ENCODE measurements at regions not wholly inside any gene's neighbourhood (a gene's known extent, or its start where the extent isn't known, plus 50 kb on each side); places are given as distances from the start of the nearest gene placed in this dataset.

DNA sequence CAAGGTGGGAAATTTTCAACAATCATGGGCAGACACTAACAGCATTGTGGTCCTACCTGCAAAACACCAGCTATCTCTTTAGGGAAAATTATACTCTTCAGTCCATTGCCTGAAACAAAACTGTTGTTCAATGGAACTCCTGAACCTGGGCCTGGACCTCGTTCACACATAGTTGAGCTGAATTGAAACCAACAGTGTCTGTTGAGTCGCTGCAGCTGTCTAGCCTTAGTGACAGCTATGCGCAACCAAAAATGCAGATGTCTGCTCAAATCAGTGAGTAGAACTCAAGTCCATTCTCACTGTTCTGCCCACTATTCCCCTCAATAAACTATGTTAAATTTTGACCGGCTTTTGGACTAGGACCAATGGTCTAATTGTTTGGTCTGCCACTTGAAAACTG is 286.2 kb downstream of the TFAP2A start:
- H3K4me3 ChIP-seq (ENCODE audit: control insufficient read depth, low read depth, low read length): no peak overlapping the region
- DNase-seq (ENCODE audit: low read depth): no peak
- TF ChIP-seq, protein P1, sequence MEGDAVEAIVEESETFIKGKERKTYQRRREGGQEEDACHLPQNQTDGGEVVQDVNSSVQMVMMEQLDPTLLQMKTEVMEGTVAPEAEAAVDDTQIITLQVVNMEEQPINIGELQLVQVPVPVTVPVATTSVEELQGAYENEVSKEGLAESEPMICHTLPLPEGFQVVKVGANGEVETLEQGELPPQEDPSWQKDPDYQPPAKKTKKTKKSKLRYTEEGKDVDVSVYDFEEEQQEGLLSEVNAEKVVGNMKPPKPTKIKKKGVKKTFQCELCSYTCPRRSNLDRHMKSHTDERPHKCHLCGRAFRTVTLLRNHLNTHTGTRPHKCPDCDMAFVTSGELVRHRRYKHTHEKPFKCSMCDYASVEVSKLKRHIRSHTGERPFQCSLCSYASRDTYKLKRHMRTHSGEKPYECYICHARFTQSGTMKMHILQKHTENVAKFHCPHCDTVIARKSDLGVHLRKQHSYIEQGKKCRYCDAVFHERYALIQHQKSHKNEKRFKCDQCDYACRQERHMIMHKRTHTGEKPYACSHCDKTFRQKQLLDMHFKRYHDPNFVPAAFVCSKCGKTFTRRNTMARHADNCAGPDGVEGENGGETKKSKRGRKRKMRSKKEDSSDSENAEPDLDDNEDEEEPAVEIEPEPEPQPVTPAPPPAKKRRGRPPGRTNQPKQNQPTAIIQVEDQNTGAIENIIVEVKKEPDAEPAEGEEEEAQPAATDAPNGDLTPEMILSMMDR (conservative IDR thresholded peaks at IDR 0.05; ENCODE audit: control insufficient read depth, insufficient read depth, low read depth, low read length): no peak

DNA sequence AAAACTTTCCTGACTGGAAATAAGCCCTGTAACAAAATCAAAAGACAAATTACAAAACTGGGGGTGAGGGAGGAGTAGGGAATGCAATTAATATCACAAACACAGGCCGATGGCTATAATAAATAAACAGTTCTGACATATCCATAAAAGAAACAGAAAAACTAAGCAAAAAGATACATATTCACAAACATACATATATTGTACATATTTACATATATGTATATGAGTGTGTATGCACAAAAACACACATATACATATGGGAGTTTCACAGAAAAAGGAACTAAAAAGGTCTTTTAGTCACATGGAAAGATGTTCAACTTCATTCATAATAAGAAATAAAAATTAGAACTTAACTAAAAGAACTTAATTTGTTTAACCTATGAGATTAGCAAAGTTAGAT is 292.7 kb downstream of the TFAP2A start:
- TF ChIP-seq, protein P1 (conservative IDR thresholded peaks at IDR 0.05; ENCODE audit: control insufficient read depth, insufficient read depth, low read depth, low read length): no peak
- DNase-seq (ENCODE audit: low read depth): no peak
- H3K4me3 ChIP-seq (ENCODE audit: control insufficient read depth, low read depth, low read length): no peak overlapping the region

DNA sequence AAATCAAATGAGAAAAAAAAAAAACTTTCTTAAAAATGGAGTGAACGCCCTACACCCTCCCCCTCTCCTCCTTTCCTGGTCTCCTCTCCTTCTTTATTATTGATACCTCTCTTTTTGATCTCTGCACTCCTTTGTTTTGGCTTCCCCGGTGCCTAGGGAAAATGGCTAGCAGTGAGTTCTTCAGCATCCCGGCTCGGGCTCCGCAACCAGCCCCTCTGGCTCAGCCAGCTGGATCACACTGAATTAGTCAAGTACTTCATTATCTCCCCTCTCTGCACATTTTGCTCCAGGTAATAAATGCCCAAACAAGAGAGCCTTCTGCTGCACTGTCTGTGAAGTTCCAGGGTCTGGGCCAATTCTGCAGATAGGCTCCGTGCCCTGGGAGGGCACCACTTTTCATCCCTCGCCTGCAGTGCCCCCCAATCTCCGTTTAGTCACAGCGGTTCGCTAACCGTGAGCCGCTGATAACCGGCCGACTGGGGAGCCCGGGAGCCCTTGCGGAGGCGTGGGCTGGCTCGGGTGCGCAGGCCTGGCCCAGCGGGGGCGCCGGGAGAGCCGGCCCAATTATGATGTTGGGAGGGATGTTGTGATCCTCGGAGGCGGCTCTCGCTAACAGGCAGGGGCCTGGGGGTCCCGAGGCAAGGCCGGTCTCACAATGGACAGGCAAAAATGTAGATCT is 301.9 kb downstream of the TFAP2A start:
- no peak for DNase-seq (ENCODE audit: low read depth)
- TF ChIP-seq, protein P1 (conservative IDR thresholded peaks at IDR 0.05; ENCODE audit: control insufficient read depth, insufficient read depth, low read depth, low read length): no peak
- no peak overlapping the region for H3K4me3 ChIP-seq (ENCODE audit: control insufficient read depth, low read depth, low read length)

DNA sequence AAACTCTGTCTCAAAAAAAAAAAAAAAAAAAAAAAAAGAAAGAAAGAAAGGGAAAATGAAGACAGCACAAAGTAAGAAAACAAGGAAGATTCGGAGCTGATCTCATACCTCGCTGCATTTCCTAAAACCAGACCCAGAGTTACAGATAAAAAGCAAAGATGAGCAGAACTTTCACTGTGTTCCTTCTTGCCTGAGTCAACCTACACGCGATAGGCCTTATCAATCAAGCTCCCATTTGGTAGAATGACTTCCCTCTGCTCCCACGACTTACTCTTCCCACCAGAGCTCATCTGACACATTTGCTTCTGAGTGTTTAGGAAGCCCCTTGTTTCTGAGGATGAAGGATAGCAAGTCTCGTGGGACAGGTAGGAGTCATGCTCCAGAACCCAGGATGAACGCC is 302.9 kb downstream of the TFAP2A start:
- H3K4me3 ChIP-seq (ENCODE audit: control insufficient read depth, low read depth, low read length): no peak overlapping the region
- TF ChIP-seq, protein P1 (conservative IDR thresholded peaks at IDR 0.05; ENCODE audit: control insufficient read depth, insufficient read depth, low read depth, low read length): no peak
- DNase-seq (ENCODE audit: low read depth): no peak

DNA sequence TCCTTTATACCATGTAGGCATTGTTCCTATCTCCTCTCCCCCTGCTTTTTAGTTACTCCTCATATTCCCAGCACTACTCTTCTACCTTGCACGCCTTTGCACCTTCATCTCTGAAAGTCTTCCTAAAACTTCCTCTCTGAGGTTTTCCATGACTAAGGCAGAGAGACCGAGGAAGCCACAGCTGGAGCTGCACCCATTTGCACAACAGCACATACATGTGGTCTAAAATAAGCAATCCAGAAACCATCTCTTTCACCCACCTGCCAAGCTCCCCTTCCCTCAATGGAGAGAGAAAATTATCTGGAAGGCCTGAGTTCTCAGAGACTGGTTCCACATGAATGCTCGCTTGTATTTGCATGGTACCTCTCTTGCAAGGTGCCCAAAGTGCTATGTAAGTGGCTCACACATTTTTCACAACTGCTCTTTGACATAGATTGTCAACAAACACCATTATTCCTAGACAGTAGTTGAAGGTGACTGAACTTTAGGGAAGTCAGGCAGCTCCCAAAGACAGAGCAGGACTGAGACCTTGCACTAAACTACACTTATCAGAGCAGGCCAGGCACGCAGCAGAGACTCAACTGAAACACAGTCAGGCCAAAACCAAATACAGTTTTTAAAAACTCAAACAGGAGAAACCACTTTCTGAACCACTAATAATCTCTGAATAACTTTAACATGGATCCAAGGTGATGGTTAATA is 313.2 kb downstream of the TFAP2A start:
- TF ChIP-seq, protein P1 (conservative IDR thresholded peaks at IDR 0.05; ENCODE audit: control insufficient read depth, insufficient read depth, low read depth, low read length): no peak
- H3K4me3 ChIP-seq (ENCODE audit: control insufficient read depth, low read depth, low read length): no peak overlapping the region
- DNase-seq (ENCODE audit: low read depth): no peak

DNA sequence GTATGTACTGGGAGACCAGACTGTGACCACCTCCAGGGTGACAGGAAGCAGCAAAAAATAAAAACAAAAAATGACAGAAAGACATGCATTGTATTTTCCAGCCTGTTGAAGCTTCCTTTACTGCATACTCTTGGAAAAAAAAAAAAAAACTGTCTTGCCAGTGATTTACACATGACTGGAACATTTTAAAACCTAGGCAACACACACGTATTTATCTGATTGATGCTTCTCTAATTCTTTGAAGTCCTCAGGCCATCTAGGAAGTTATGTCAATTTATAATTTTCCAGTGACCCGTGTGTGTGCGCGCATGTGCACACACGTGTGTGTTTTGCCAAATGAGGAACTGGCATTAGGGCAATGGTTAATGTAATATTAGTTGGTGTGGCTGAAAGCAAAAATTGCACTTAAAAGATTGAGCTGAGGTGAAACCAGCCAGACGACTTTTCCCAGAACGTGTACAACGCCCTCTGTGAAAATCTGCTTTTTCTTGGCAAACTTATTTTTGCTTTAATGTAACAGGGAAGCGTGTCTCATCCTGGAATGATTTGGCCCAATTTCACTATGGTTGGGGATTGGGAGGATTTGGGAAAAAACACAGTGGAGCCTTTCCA is 315.2 kb downstream of the TFAP2A start:
- DNase-seq (ENCODE audit: low read depth): no peak
- no peak overlapping the region for H3K4me3 ChIP-seq (ENCODE audit: control insufficient read depth, low read depth, low read length)
- TF ChIP-seq, protein P1 (conservative IDR thresholded peaks at IDR 0.05; ENCODE audit: control insufficient read depth, insufficient read depth, low read depth, low read length): no peak
